Heart left ventricle (tissue), 16 donors: ENCODE measurements at regions not wholly inside any gene's neighbourhood (a gene's known extent, or its start where the extent isn't known, plus 50 kb on each side); places are given as distances from the start of the nearest gene placed in this dataset.

Experiments
- ATAC-seq, 4 donors: fragments of 200-7000 bp; cut with Tn5 transposase; one replicate each; pipeline ENCODE4 v1.9.1; 2020 to 2022; ENCODE audit warnings: moderate library complexity in 4 of 4, mild to moderate bottlenecking in 3 of 4, moderate number of reproducible peaks in 1 of 4
- DNase-seq, 5 donors: peaks; one replicate each; pipeline ENCODE4 v3.0.0-alpha.2; 2020
- H3K27ac ChIP-seq, 12 donors: fragments of 200-600 bp; sonication (generic) in 4 of 12; one replicate each; pipeline versions ENCODE4 v1.5.0 to v1.8.0; 2016 to 2022; ENCODE audit warnings: mild to moderate bottlenecking in 2 of 12
- H3K27me3 ChIP-seq, 9 donors: fragments of 200-600 bp; sonication (generic) in 2 of 9; one replicate each; pipeline versions ENCODE4 v1.5.1 to v1.8.0; 2016 to 2022; ENCODE audit warnings: mild to moderate bottlenecking in 3 of 9
- H3K36me3 ChIP-seq, 9 donors: fragments of 200-600 bp; sonication (generic) in 2 of 9; one replicate each; pipeline versions ENCODE4 v1.5.0 to v1.8.0; 2018 to 2022; ENCODE audit warnings: mild to moderate bottlenecking in 2 of 9
- H3K4me1 ChIP-seq, 12 donors: fragments of 200-600 bp; sonication (generic) in 4 of 12; one replicate each; pipeline versions ENCODE4 v1.5.0 to v1.8.0; 2016 to 2022; ENCODE audit warnings: mild to moderate bottlenecking in 3 of 12
- H3K4me3 ChIP-seq, 12 donors: fragments of 200-600 bp; sonication (generic) in 4 of 12; one replicate each; pipeline versions ENCODE4 v1.5.0 to v1.8.0; 2017 to 2022; ENCODE audit warnings: mild to moderate bottlenecking in 9 of 12, moderate library complexity in 4 of 12
- H3K9me3 ChIP-seq, 12 donors: fragments of 200-600 bp; sonication (generic) in 4 of 12; one replicate each; pipeline versions ENCODE4 v1.5.0 to v1.8.0; 2016 to 2022; ENCODE audit warnings: mild to moderate bottlenecking in 1 of 12
- POLR2A ChIP-seq, 2 donors: fragments of 450-650 bp; IDR thresholded peaks; one replicate each; pipeline ENCODE4 v1.6.1; 2017; ENCODE audit warnings: antibody characterized with exemption in 2 of 2, mild to moderate bottlenecking in 2 of 2, moderate library complexity in 2 of 2
- WGBS, 4 donors: extraction: QIAGEN DNeasy Blood & Tissue Kit in 2 of 4; methylation state at CpG; one replicate each; pipeline versions ENCODE4 v1.1.5 to v1.1.7; 2013 to 2018; 5-methylcytosine and 5-hydroxymethylcytosine counted together
- intact Hi-C, 10 donors: fragments of 100-400 bp; cut with DNase I; formaldehyde crosslinking; loops; one replicate each; pipeline versions ENCODE4 v1.11.1 to v1.14.2; 2022
- TF ChIP-seq, protein P1 (sequence below), 12 donors: fragments of 200-600 bp; sonication (generic) in 4 of 12; IDR thresholded peaks; one replicate each; pipeline versions ENCODE4 v1.5.0 to v1.8.0; 2018 to 2022; ENCODE audit warnings: antibody characterized with exemption in 12 of 12, mild to moderate bottlenecking in 5 of 12
- donor health status: ischemic (EF 13 %, LVEDD 7.1; RV severe dilation, severe dysfunction).
- donor health status: healthy with polysubstance abuse.
- donor health status: DM: no; HTN: yes; CAD: no.
- donor health status: DM: no; HTN: no; CAD: no.
- donor health status: ischemic (EF 25% LVEDD 6.9; RV normal size, moderate dysfunction).
- donor health status: ischemic (EF 25% LVEDD 5.7; RV mildly dilated, moderate dysfunction).
- donor health status: healthy.
- donor health status: DM: yes; HTN: yes; CAD: no.
- donor health status: ischemic (EF 35%, LVEDD 5.7; RV mildly dilated, moderate dysfunction).
- donor health status: nonischemic (EF 11% LVEDD 7.7; RV severe dilation, severe dysfunction).
- donor health status: DM: yes; HTN: yes; CAD: no.
- donor health status: PGD.
- donor health status: ischemic (EF 29% LVEDD 5.4; RV normal size, mild dysfunction).
- donor health status: nonischemic (EF 23%, LVEDD 6.1; RV moderate dilation, normal function).

DNA sequence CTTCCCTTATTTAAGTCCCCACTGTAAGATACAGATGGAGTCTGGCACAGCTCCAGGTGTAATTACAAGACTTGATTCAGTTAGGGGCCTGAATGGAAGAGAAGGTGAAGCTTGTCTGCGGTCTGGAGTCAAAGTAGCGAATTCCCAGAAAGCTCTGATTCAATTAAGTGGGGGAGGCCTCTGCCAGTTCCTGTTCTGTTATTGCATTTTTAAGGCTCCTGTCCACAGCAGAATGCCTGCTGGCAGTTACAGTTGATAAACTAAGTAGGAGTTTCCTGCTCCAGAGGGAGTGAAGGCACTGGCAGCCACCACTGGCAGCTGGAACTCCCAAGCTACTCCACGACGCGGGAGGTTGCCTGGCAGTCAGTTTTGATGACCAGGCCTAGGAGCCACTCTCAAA is 181.1 kb downstream of the SOCS6 start:
- Histone ChIP-seq H3K9me3 (no peaks in the 10 kb centered on the region), H3K4me3 (no peak overlapping the region), H3K27me3 (no peaks in the 10 kb centered on the region), H3K36me3 (no peaks in the 10 kb centered on the region), H3K4me1 (no peaks in the 10 kb centered on the region), H3K27ac (no peak overlapping the region)
- intact Hi-C loops = no loop called here
- no peak for TF ChIP-seq POLR2A (IDR thresholded peaks at IDR 0.05)
- TF ChIP-seq, protein P1, sequence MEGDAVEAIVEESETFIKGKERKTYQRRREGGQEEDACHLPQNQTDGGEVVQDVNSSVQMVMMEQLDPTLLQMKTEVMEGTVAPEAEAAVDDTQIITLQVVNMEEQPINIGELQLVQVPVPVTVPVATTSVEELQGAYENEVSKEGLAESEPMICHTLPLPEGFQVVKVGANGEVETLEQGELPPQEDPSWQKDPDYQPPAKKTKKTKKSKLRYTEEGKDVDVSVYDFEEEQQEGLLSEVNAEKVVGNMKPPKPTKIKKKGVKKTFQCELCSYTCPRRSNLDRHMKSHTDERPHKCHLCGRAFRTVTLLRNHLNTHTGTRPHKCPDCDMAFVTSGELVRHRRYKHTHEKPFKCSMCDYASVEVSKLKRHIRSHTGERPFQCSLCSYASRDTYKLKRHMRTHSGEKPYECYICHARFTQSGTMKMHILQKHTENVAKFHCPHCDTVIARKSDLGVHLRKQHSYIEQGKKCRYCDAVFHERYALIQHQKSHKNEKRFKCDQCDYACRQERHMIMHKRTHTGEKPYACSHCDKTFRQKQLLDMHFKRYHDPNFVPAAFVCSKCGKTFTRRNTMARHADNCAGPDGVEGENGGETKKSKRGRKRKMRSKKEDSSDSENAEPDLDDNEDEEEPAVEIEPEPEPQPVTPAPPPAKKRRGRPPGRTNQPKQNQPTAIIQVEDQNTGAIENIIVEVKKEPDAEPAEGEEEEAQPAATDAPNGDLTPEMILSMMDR (IDR thresholded peaks at IDR 0.05) = no peak
- DNase-seq = peak in 1 of 5 donors; percentile 30
- WGBS, 4 donors = 15 to 27% (median 18%) methylated on average over 5 of the region's 5 CpGs
- ATAC-seq = peak in 3 of 4 donors; percentile 34 to 65 (median 53)

DNA sequence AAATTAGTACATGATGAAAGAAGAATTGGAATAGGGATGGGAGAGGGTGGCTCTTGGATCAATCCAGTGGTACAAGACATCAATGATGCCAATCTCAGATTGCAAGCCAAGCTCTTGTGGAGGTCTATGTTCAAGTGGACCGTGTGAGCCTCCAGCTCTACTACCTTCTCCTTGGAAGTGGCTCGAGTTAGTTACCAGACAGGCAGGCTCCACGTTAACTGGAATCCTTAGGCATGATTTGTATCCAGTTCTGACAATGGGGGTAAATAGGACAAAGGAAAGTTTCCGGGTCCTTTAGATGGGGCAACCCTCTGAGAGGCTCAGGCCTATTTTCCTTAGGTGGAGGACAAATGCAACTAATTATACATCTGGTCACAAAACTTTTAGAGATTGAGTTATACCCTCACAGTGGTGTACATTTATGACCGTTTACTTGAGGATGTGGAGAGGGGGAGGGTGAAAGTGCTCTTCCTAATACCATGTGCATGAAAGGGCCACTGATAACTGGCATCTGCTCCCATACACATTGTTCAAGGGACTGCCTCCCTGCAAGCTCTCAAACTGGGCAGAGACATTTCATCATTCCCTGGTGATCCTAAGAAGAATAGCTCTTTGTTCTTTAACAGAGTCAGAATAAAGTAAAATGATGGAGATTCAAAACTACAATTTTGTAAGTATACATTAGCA is 180.2 kb downstream of the SOCS6 start:
- no peak for DNase-seq
- H3K4me1 ChIP-seq = peaks cover 0 to 8% (median 7%) of the 10 kb centered on the region in 12 donors
- intact Hi-C loops = no loop called here
- H3K4me3 ChIP-seq = no peak overlapping the region
- H3K27ac ChIP-seq = no peak overlapping the region
- TF ChIP-seq, protein P1 (IDR thresholded peaks at IDR 0.05) = no peak
- TF ChIP-seq POLR2A (IDR thresholded peaks at IDR 0.05) = no peak
- no peaks in the 10 kb centered on the region for H3K36me3 ChIP-seq
- H3K9me3 ChIP-seq = no peaks in the 10 kb centered on the region
- H3K27me3 ChIP-seq = no peaks in the 10 kb centered on the region
- WGBS, 4 donors = 73 to 85% (median 79%) methylated on average over 5 of the region's 5 CpGs
- ATAC-seq = no peak

- Histone ChIP-seq H3K27me3 (peaks cover 0 to 8% (median 0%) of the 10 kb centered on the region in 9 donors), H3K4me3 (peak overlapping the region in 10 of 12 donors; percentile 3 to 51 (median 32)), H3K4me1 (peaks cover 0 to 8% (median 7%) of the 10 kb centered on the region in 12 donors), H3K27ac (no peak overlapping the region), H3K36me3 (no peaks in the 10 kb centered on the region), H3K9me3 (no peaks in the 10 kb centered on the region)
- ATAC-seq = peak; percentile 61 to 77 (median 67)
- WGBS, 4 donors = 22 to 27% (median 25%) methylated on average over 18 of the region's 18 CpGs
- TF ChIP-seq POLR2A (IDR thresholded peaks at IDR 0.05) = no peak
- TF ChIP-seq, protein P1 (IDR thresholded peaks at IDR 0.05) = peak in 8 of 12 donors; percentile 6 to 53 (median 32)
- intact Hi-C loops = no loop called here
- peak; percentile 66 to 86 (median 67) for DNase-seq
These were observed 175.7 kb downstream of the SOCS6 start for GRCh38 chr18:70464343-70465114.

GRCh38 chr18:70463085-70463484 is 174.2 kb downstream of the SOCS6 start:
- no peak for ATAC-seq
- intact Hi-C loops = no loop called here
- DNase-seq = no peak
- Histone ChIP-seq H3K27ac (no peak overlapping the region), H3K27me3 (peaks cover 0 to 11% (median 4%) of the 10 kb centered on the region in 9 donors), H3K4me1 (peaks cover 0 to 8% (median 7%) of the 10 kb centered on the region in 12 donors), H3K36me3 (no peaks in the 10 kb centered on the region), H3K9me3 (no peaks in the 10 kb centered on the region), H3K4me3 (no peak overlapping the region)
- no peak for TF ChIP-seq POLR2A (IDR thresholded peaks at IDR 0.05)
- TF ChIP-seq, protein P1 (IDR thresholded peaks at IDR 0.05) = no peak
- 80 to 86% (median 83%) methylated on average over 6 of the region's 6 CpGs for WGBS, 4 donors
